Adipocyte (in vitro differentiated cells): ENCODE measurements at regions not wholly inside any gene's neighbourhood (a gene's known extent, or its start where the extent isn't known, plus 50 kb on each side); places are given as distances from the start of the nearest gene placed in this dataset.
A peak's percentile ranks its signal among the peaks of the same experiment; 100 is the strongest.
"Not testable (repeated sequence)": the region's sequence is repeated elsewhere in the genome, so short reads cannot be mapped to it uniquely, and the experiment has no call there.

Experiments
- DNase-seq: peaks from one replicate; pipeline ENCODE4 v3.0.0-alpha.2; 2015; ENCODE audit warnings: low read depth
- H3K27me3 ChIP-seq: replicated peaks from 2 replicates; pipeline ENCODE4 v1.7.0; 2013; ENCODE audit warnings: mild to moderate bottlenecking, low read length, moderate library complexity; ENCODE audit not compliant: control insufficient read depth, insufficient read depth
- H3K36me3 ChIP-seq: 2 replicates; pipeline ENCODE4 v1.7.0; 2013; ENCODE audit warnings: low read length, mild to moderate bottlenecking, moderate library complexity; ENCODE audit not compliant: control insufficient read depth, insufficient read depth, severe bottlenecking
- H3K4me1 ChIP-seq: 2 replicates; pipeline ENCODE4 v1.7.0; 2013; ENCODE audit warnings: mild to moderate bottlenecking, low read length, moderate library complexity; ENCODE audit not compliant: control insufficient read depth, insufficient read depth
- H3K4me3 ChIP-seq: 2 replicates; pipeline ENCODE4 v1.7.0; 2013; ENCODE audit warnings: mild to moderate bottlenecking, low read length, moderate library complexity
- H3K9ac ChIP-seq: 2 replicates; pipeline ENCODE4 v1.7.0; 2013; ENCODE audit warnings: mild to moderate bottlenecking, low read length, moderate library complexity
- H3K9me3 ChIP-seq: 2 replicates; pipeline ENCODE4 v1.7.0; 2013; ENCODE audit warnings: mild to moderate bottlenecking, low read length, moderate library complexity; ENCODE audit not compliant: control insufficient read depth

DNA sequence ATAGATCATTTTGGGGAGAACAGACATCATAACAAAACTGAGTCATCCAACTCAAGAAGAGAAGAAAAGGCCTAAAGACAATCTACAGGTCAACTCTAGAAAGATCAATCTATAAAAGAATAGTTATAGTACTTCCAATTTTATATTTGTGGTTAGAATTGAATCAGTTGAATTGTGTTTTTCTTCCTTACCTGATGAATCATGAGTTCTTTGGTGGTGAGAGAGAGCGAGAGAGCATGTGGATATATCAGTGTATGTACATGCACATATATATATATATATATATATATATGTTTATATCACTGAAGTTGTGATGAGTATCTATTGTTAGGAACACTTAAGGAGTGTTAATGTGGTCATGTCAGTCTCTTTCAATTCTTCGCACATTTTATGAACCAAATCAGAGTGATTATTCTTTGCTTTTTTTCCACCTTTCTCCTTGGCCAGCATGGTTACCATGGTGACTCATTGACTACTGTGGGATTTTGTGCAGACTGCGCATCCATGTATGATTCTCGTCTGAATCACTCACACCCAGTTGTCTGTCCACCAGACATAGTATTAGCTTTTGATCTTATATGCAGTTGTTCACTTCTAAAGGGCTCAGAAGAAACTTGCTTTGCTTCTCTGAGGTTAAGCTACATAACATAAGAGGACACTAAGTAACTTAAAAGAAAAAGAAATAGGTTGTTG lies 90.4 kb upstream of the RAB40AL start:
- Histone ChIP-seq H3K27me3 (peaks cover 13% of the 10 kb centered on the region), H3K9me3 (no peaks in the 10 kb centered on the region), H3K36me3 (peaks cover 11% of the 10 kb centered on the region), H3K4me1 (no peaks in the 10 kb centered on the region), H3K4me3 (no peak overlapping the region), H3K9ac (no peak overlapping the region)
- DNase-seq = peak; percentile 9

DNA sequence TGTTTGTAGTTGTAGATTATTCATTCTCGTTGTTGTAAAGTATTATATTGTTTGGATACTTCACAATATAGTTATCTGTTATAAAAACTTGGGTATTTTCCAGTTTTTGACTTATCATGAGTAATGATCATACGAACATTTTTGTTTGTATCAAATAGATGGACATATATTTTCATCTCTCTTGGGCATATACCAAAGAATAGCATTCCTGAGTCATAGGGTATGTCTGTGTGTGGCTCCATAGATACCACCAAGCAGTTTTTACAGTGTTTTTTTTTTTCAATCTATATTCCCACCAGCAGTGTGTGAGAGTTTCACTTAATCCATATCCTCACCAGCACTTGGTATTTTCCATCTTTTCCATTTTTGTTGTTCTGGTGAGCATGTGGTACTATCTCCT lies 89.7 kb upstream of the RAB40AL start:
- H3K27me3 ChIP-seq = peaks cover 10% of the 10 kb centered on the region
- H3K4me3 ChIP-seq = no peak overlapping the region
- H3K4me1 ChIP-seq = no peaks in the 10 kb centered on the region
- no peak for DNase-seq
- H3K9ac ChIP-seq = no peak overlapping the region
- no peaks in the 10 kb centered on the region for H3K9me3 ChIP-seq
- peaks cover 11% of the 10 kb centered on the region for H3K36me3 ChIP-seq

DNA sequence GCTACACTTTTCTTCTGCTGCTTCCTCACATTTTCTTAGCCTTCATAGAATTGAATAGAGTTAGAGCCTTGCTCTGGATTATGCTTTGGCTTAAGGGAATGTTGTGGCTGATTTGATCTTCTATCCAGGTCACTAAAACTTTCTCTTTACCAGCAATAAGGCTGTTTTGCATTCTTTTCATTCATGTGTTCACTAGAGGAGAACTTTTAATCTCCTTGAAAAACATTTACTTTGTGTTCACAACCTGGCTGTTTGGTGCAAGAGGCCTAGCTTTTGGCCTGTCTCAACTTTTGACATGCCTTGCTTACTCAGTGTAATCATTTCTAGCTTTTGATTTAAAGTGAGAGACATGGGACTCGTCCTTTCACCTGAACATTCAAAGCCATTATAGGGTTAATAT lies 87.7 kb upstream of the RAB40AL start:
- Histone ChIP-seq H3K4me3 (no peak overlapping the region), H3K27me3 (peaks cover 8% of the 10 kb centered on the region), H3K4me1 (no peaks in the 10 kb centered on the region), H3K9ac (no peak overlapping the region), H3K9me3 (no peaks in the 10 kb centered on the region), H3K36me3 (peaks cover 11% of the 10 kb centered on the region)
- no peak for DNase-seq

DNA sequence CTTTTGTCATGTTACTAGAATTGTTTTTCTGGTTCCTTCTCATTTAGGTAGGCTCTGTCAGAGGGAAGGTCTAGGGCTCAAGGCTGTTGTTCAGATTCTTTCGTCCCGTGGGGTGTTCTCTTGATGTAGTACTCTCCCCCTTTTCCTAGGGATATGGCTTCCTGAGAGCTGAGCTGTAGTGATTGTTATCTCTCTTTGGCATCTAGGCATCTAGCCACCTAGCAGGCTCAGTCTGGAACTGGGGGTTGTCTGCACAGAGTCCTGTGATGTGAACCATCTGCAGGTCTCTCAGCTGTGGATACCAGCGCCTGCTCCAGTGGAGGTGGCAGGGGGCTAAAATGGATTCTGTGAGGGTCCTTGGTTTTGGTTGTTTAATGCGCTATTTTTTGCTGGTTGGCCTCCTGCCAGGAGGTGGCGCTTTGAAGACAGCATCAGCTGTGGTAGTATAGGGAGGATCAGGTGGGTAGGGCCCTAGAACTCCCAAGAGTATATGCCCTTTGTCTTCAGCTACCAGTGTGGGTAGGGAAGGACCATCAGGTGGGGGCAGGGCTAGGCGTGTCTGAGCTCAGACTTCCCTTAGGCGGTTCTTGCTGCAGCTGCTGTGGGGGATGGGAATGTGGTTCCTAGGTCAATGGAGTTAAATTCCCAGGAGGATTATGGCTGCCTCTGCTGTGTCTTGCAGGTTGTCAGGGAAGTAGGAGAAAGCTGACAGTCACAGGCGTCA lies 78.1 kb upstream of the RAB40AL start:
- not testable (repeated sequence) for H3K9ac ChIP-seq

DNA sequence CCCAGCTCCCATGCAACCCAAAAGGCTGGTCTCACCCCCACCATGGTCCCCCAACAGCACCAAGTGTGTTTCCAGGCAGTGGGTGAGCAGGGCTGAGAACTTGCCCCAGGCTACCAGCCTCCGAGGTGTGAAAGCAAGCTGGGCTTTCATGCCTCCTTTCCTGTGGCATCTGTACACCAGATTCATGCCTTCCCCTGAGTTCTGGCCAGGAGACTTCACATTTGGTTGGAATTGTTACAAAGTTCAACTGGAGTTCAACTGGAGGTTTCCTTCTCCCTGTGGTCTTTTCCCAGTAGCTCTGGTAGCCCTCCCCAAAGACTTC lies 77.6 kb upstream of the RAB40AL start:
- Histone ChIP-seq H3K27me3 (no peaks in the 10 kb centered on the region), H3K9me3 (no peaks in the 10 kb centered on the region), H3K4me3 (no peak overlapping the region), H3K4me1 (no peaks in the 10 kb centered on the region), H3K9ac (no peak overlapping the region), H3K36me3 (no peaks in the 10 kb centered on the region)
- no peak for DNase-seq

More for the DNA sequence above, 78.1 kb upstream of the RAB40AL start:
- H3K4me1 ChIP-seq, H3K4me3 ChIP-seq, H3K9me3 ChIP-seq, H3K27me3 ChIP-seq, H3K36me3 ChIP-seq, DNase-seq: not testable (repeated sequence)

DNA sequence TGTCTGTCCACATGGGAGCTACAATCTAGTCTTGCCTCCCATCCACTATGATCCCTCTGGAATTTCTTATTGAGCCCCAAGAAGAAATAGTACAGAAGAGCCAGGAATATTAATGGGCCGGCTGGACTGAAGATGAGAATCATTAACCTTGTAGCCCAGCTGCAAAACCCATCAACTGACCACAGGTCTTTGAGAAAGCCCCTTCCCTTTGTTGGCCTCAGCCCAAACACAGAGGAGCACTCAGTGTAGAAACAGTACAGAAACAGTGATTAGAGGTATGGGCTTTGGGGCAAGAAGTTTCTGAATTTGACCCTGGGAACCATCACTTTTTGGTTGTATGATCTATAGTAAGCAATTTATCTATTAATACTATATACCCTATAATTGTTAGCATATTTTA lies 76.8 kb upstream of the RAB40AL start:
- no peak overlapping the region for H3K4me3 ChIP-seq
- DNase-seq = no peak
- no peak overlapping the region for H3K9ac ChIP-seq
- no peaks in the 10 kb centered on the region for H3K4me1 ChIP-seq
- no peaks in the 10 kb centered on the region for H3K27me3 ChIP-seq
- no peaks in the 10 kb centered on the region for H3K9me3 ChIP-seq
- H3K36me3 ChIP-seq = no peaks in the 10 kb centered on the region

DNA sequence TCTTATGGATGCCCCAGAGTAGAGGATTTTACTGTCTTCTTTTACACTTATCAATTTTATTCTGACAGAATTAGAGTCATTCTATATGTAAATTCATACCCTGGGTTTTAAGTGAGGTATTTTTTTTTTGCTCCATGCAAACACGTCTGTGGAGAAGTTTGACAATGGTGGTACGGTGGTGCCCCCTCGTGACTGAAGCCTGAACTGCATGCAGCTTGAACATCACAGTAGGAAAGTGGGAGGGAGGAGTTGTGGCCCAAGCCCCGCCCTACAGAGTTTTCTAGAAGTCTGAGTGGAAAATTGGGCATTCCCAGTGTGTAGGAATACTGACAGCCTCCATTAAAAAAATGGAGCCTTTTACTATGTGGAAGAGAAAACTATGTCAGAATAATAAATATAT lies 73.3 kb upstream of the RAB40AL start:
- Histone ChIP-seq H3K9me3 (peaks cover 3% of the 10 kb centered on the region), H3K4me1 (no peaks in the 10 kb centered on the region), H3K4me3 (no peak overlapping the region), H3K27me3 (no peaks in the 10 kb centered on the region), H3K9ac (no peak overlapping the region), H3K36me3 (no peaks in the 10 kb centered on the region)
- peak; percentile 80 for DNase-seq

DNA sequence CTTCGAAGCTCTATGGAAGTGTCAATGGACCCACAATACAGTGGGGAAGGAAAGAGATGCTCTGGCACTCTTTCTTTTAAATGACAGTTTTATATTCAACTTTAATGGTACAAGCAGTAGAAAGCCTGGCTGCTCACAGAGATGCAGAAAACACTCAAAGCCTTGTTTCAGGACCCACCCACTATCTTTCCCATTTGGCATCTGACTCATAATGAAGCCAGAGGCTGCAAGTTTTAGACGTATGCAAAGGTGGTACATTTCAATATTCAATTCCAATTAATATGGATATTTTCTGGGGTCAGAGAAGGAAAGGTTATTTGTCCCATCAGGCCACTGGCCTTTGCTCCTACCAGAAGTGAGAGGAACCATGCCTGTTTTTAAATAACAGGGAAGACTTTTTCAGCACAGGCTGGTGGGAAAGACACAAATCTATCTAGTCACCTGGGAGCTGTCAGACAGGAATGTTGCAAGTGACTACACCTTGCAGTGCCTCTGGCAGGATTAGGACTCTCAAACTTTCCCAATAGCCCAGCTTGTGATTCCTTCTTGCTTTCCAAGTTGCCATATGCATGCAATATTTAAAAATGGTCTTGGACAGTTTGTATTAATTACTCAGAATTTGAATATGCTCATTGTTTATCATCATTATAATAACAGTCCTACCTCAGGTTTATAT lies 70.0 kb upstream of the RAB40AL start:
- Histone ChIP-seq H3K27me3 (no peaks in the 10 kb centered on the region), H3K4me1 (no peaks in the 10 kb centered on the region), H3K9me3 (peaks cover 3% of the 10 kb centered on the region), H3K4me3 (no peak overlapping the region), H3K36me3 (peaks cover 4% of the 10 kb centered on the region), H3K9ac (no peak overlapping the region)
- no peak for DNase-seq

DNA sequence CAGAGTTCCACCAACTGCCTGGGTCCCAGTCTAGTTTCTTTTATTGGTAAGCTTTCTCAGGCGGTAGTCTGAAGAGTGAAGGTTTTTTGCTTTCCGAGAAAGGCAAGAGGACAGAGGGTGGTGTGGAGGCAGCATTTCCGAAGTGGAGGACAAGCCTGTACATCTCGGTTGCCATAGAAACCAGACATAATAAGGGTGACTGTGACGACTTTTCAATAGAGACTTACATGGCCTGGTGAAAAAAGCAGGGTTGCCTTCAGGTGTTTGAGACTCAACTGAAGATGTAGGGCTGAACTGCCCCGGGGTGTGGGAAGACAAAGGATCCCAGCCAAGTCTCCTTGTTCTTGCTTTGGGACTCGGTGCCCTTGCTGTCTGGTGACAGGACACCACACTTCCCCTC lies 53.6 kb upstream of the RAB40AL start:
- no peak overlapping the region for H3K4me3 ChIP-seq
- H3K4me1 ChIP-seq = no peaks in the 10 kb centered on the region
- peaks cover 5% of the 10 kb centered on the region for H3K36me3 ChIP-seq
- H3K9me3 ChIP-seq = no peaks in the 10 kb centered on the region
- peaks cover 4% of the 10 kb centered on the region for H3K27me3 ChIP-seq
- no peak overlapping the region for H3K9ac ChIP-seq
- no peak for DNase-seq
